H1 (cell line): ENCODE measurements at regions not wholly inside any gene's neighbourhood (a gene's known extent, or its start where the extent isn't known, plus 50 kb on each side); places are given as distances from the start of the nearest gene placed in this dataset.

Experiments used
- BACH1 ChIP-seq: IDR thresholded peaks from 2 replicates; pipeline ENCODE4 v1.6.1; 2012; ENCODE audit warnings: low read length, improper control_type of control experiment
- FOSL1 ChIP-seq: IDR thresholded peaks from 2 replicates; pipeline ENCODE4 v1.6.1; 2011; ENCODE audit warnings: mild to moderate bottlenecking, low read depth, low read length, moderate library complexity; ENCODE audit not compliant: insufficient read depth
- PHF8 ChIP-seq: fragments of 200-600 bp; sonication (generic); conservative IDR thresholded peaks from 2 replicates; pipeline ENCODE4 v1.7.1; 2012; ENCODE audit warnings: low read depth, mild to moderate bottlenecking, inconsistent platforms, low read length, moderate library complexity
- POLR2A ChIP-seq, 2 experiments: IDR thresholded peaks; 1 replicate in 1 of 2; 2 replicates in 1 of 2; pipeline ENCODE4 v1.6.1; 2011; ENCODE audit warnings: low read depth in 2 of 2, low read length in 2 of 2, mild to moderate bottlenecking in 2 of 2; ENCODE audit errors: control extremely low read depth in 1 of 2
- SIX5 ChIP-seq: IDR thresholded peaks from 2 replicates; pipeline ENCODE4 v1.6.1; 2011; ENCODE audit warnings: mild to moderate bottlenecking, low read depth, low read length
- TF ChIP-seq, protein P1 (sequence below): IDR thresholded peaks from 2 replicates; pipeline ENCODE4 v1.6.1; 2012; ENCODE audit warnings: inconsistent platforms
- TF ChIP-seq, protein P2 (sequence below): fragments of 300-600 bp; sonication (generic); IDR thresholded peaks from 2 replicates; pipeline ENCODE4 v1.7.1; 2012; ENCODE audit warnings: low read length, moderate library complexity, mild to moderate bottlenecking, inconsistent platforms; ENCODE audit not compliant: insufficient replicate concordance

DNA sequence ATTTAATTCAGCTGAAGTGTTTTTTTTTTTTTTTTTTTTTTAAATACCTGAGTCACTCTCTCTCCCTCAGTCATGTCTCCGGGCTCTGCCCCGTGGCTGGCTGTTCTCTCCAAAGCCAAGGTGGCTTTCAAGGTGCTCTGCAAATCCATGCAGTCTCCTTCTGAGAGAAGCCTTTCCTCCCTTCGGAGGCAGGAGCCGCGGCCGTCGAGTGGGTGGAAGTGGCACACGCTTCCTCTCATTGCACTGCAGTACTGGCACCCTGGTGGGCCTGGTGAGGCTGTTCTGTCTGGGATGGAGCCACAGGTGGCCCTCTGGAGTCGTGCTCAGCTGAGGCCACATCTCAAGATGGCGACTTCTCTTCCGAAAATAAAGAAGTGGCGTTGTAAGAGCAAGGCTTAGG is 221.8 kb downstream of the GLRX3 start (continued):
- TF ChIP-seq BACH1 (no peak), PHF8 (no peak), FOSL1 (no peak), POLR2A (IDR thresholded peaks at IDR 0.05; ENCODE audit: control extremely low read depth in 1 of 2, low read depth in 2 of 2, low read length in 2 of 2) (no peak), SIX5 (no peak)
- TF ChIP-seq, protein P1, sequence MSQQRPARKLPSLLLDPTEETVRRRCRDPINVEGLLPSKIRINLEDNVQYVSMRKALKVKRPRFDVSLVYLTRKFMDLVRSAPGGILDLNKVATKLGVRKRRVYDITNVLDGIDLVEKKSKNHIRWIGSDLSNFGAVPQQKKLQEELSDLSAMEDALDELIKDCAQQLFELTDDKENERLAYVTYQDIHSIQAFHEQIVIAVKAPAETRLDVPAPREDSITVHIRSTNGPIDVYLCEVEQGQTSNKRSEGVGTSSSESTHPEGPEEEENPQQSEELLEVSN: no peak
- TF ChIP-seq, protein P2, sequence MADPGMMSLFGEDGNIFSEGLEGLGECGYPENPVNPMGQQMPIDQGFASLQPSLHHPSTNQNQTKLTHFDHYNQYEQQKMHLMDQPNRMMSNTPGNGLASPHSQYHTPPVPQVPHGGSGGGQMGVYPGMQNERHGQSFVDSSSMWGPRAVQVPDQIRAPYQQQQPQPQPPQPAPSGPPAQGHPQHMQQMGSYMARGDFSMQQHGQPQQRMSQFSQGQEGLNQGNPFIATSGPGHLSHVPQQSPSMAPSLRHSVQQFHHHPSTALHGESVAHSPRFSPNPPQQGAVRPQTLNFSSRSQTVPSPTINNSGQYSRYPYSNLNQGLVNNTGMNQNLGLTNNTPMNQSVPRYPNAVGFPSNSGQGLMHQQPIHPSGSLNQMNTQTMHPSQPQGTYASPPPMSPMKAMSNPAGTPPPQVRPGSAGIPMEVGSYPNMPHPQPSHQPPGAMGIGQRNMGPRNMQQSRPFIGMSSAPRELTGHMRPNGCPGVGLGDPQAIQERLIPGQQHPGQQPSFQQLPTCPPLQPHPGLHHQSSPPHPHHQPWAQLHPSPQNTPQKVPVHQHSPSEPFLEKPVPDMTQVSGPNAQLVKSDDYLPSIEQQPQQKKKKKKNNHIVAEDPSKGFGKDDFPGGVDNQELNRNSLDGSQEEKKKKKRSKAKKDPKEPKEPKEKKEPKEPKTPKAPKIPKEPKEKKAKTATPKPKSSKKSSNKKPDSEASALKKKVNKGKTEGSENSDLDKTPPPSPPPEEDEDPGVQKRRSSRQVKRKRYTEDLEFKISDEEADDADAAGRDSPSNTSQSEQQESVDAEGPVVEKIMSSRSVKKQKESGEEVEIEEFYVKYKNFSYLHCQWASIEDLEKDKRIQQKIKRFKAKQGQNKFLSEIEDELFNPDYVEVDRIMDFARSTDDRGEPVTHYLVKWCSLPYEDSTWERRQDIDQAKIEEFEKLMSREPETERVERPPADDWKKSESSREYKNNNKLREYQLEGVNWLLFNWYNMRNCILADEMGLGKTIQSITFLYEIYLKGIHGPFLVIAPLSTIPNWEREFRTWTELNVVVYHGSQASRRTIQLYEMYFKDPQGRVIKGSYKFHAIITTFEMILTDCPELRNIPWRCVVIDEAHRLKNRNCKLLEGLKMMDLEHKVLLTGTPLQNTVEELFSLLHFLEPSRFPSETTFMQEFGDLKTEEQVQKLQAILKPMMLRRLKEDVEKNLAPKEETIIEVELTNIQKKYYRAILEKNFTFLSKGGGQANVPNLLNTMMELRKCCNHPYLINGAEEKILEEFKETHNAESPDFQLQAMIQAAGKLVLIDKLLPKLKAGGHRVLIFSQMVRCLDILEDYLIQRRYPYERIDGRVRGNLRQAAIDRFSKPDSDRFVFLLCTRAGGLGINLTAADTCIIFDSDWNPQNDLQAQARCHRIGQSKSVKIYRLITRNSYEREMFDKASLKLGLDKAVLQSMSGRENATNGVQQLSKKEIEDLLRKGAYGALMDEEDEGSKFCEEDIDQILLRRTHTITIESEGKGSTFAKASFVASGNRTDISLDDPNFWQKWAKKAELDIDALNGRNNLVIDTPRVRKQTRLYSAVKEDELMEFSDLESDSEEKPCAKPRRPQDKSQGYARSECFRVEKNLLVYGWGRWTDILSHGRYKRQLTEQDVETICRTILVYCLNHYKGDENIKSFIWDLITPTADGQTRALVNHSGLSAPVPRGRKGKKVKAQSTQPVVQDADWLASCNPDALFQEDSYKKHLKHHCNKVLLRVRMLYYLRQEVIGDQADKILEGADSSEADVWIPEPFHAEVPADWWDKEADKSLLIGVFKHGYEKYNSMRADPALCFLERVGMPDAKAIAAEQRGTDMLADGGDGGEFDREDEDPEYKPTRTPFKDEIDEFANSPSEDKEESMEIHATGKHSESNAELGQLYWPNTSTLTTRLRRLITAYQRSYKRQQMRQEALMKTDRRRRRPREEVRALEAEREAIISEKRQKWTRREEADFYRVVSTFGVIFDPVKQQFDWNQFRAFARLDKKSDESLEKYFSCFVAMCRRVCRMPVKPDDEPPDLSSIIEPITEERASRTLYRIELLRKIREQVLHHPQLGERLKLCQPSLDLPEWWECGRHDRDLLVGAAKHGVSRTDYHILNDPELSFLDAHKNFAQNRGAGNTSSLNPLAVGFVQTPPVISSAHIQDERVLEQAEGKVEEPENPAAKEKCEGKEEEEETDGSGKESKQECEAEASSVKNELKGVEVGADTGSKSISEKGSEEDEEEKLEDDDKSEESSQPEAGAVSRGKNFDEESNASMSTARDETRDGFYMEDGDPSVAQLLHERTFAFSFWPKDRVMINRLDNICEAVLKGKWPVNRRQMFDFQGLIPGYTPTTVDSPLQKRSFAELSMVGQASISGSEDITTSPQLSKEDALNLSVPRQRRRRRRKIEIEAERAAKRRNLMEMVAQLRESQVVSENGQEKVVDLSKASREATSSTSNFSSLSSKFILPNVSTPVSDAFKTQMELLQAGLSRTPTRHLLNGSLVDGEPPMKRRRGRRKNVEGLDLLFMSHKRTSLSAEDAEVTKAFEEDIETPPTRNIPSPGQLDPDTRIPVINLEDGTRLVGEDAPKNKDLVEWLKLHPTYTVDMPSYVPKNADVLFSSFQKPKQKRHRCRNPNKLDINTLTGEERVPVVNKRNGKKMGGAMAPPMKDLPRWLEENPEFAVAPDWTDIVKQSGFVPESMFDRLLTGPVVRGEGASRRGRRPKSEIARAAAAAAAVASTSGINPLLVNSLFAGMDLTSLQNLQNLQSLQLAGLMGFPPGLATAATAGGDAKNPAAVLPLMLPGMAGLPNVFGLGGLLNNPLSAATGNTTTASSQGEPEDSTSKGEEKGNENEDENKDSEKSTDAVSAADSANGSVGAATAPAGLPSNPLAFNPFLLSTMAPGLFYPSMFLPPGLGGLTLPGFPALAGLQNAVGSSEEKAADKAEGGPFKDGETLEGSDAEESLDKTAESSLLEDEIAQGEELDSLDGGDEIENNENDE: no peak
